Endothelial cell (in vitro differentiated cells): ENCODE measurements at regions not wholly inside any gene's neighbourhood (a gene's known extent, or its start where the extent isn't known, plus 50 kb on each side); places are given as distances from the start of the nearest gene placed in this dataset.

Experiments
- DNase-seq: peaks from one replicate; pipeline ENCODE4 v3.0.0; 2021; ENCODE audit warnings: low spot score
- H3K27ac Mint-ChIP-seq: one replicate; pipeline ENCODE4 v1.8.0; 2021; ENCODE audit warnings: mixed read lengths, inconsistent platforms; ENCODE audit not compliant: unreplicated experiment
- H3K27me3 Mint-ChIP-seq: one replicate; pipeline ENCODE4 v1.8.0; 2021; ENCODE audit warnings: mild to moderate bottlenecking, moderate library complexity, mixed read lengths, inconsistent platforms; ENCODE audit not compliant: unreplicated experiment
- H3K36me3 Mint-ChIP-seq: one replicate; pipeline ENCODE4 v1.8.0; 2021; ENCODE audit warnings: mild to moderate bottlenecking, low read depth, mixed read lengths, inconsistent platforms; ENCODE audit not compliant: unreplicated experiment
- H3K4me1 Mint-ChIP-seq: one replicate; pipeline ENCODE4 v1.8.0; 2021; ENCODE audit warnings: mild to moderate bottlenecking, mixed read lengths, inconsistent platforms; ENCODE audit not compliant: unreplicated experiment
- H3K4me3 Mint-ChIP-seq: one replicate; pipeline ENCODE4 v1.8.0; 2021; ENCODE audit warnings: mild to moderate bottlenecking, mixed read lengths, inconsistent platforms; ENCODE audit not compliant: unreplicated experiment
- H3K9me3 Mint-ChIP-seq: one replicate; pipeline ENCODE4 v1.8.0; 2021; ENCODE audit warnings: mixed read lengths, inconsistent platforms; ENCODE audit not compliant: unreplicated experiment
- CTCF ChIP-seq: fragments of 200-600 bp; sonication (generic); IDR thresholded peaks from one replicate; pipeline ENCODE4 v1.5.0; 2021; ENCODE audit warnings: antibody characterized with exemption; ENCODE audit not compliant: unreplicated experiment

- Mint-ChIP-seq H3K4me1 (no peaks in the 10 kb centered on the region), H3K4me3 (no peak overlapping the region), H3K9me3 (no peaks in the 10 kb centered on the region), H3K27me3 (peaks cover 8% of the 10 kb centered on the region), H3K27ac (no peak overlapping the region), H3K36me3 (no peaks in the 10 kb centered on the region)
- TF ChIP-seq CTCF = no peak
- no peak for DNase-seq
Measured at GRCh38 chr2:23327416-23327815, 57.6 kb upstream of the KLHL29 start.

- H3K9me3 Mint-ChIP-seq = no peaks in the 10 kb centered on the region
- no peak overlapping the region for H3K27ac Mint-ChIP-seq
- no peaks in the 10 kb centered on the region for H3K36me3 Mint-ChIP-seq
- no peak for TF ChIP-seq CTCF
- H3K4me1 Mint-ChIP-seq = no peaks in the 10 kb centered on the region
- no peak overlapping the region for H3K4me3 Mint-ChIP-seq
- DNase-seq = no peak
- H3K27me3 Mint-ChIP-seq = peaks cover 8% of the 10 kb centered on the region
Measured at GRCh38 chr2:23327887-23328286, 57.1 kb upstream of the KLHL29 start.

- H3K36me3 Mint-ChIP-seq = no peaks in the 10 kb centered on the region
- peaks cover 6% of the 10 kb centered on the region for H3K4me1 Mint-ChIP-seq
- H3K27ac Mint-ChIP-seq = no peak overlapping the region
- no peaks in the 10 kb centered on the region for H3K9me3 Mint-ChIP-seq
- peaks cover 8% of the 10 kb centered on the region for H3K27me3 Mint-ChIP-seq
- DNase-seq = peak; percentile 55
- no peak for TF ChIP-seq CTCF
- H3K4me3 Mint-ChIP-seq = no peak overlapping the region
Measured at GRCh38 chr2:23330214-23330613, 54.8 kb upstream of the KLHL29 start.
